HCT116 (cell line): ENCODE measurements at regions not wholly inside any gene's neighbourhood (a gene's known extent, or its start where the extent isn't known, plus 50 kb on each side); places are given as distances from the start of the nearest gene placed in this dataset.

Source experiments
- ATAC-seq: fragments of 200-7000 bp; cut with Tn5 transposase; 2 replicates; pipeline ENCODE4 v1.9.1; 2020; ENCODE audit warnings: mild to moderate bottlenecking, moderate library complexity
- BruUV-seq: library from RNA; stranded (reverse); fragments of 400-500 nt; replicated peaks from 2 replicates; lab custom pipeline; 2021; lab: Mats Ljungman, UMichigan
- CTCF ChIA-PET: fragments of 300-600 bp; sonication (Branson Sonifier 250); formaldehyde crosslinking; loops from one replicate; lab custom pipeline; 2021; ENCODE audit warnings: antibody characterized with exemption; lab: Charles Lee
- POLR2A ChIA-PET: fragments of 300-600, 350-600 bp; sonication (Branson Sonifier 250); formaldehyde crosslinking; loops from one replicate; lab custom pipeline; 2021; ENCODE audit warnings: antibody characterized with exemption; lab: Charles Lee
- RAD21 ChIA-PET, 2 experiments: fragments of 300-600 bp; sonication (Branson Sonifier 250); formaldehyde crosslinking; loops; one replicate each; lab custom pipeline; 2023; ENCODE audit warnings: low total read pairs in 2 of 2; ENCODE audit not compliant: uncharacterized antibody in 2 of 2, unreplicated experiment in 2 of 2, low non-redundant PET in 1 of 2; lab: Charles Lee
- DNase-seq: peaks from one replicate; pipeline ENCODE4 v3.0.0-alpha.2; 2010; ENCODE audit warnings: low read depth, low spot score
- H2AFZ ChIP-seq: fragments of 200-600 bp; shearing (Covaris generic), sonication (generic); 2 replicates; pipeline ENCODE4 v1.6.1; 2017; ENCODE audit warnings: low read depth, mixed run types, mixed read lengths, antibody characterized with exemption, low read length; ENCODE audit not compliant: poor library complexity, severe bottlenecking
- H3K27ac ChIP-seq: 2 replicates; pipeline ENCODE4 v1.5.1; 2012; ENCODE audit warnings: low read depth, low read length
- H3K27me3 ChIP-seq: fragments of 200-600 bp; sonication (generic); 2 replicates; pipeline ENCODE4 v1.6.1; 2016; ENCODE audit warnings: mixed run types, low read length, mixed read lengths; ENCODE audit not compliant: insufficient read depth
- H3K36me3 ChIP-seq, 2 experiments: fragments of 200-500 bp in 1 of 2; fragments of 200-600 bp in 1 of 2; sonication (Bioruptor generic) in 1 of 2; sonication (generic) in 1 of 2; 2 replicates each; pipeline versions ENCODE4 v1.5.1 to v1.6.1; 2014 to 2016; ENCODE audit warnings: low read length in 2 of 2, inconsistent platforms in 1 of 2, mixed read lengths in 1 of 2, mixed run types in 1 of 2; ENCODE audit not compliant: insufficient read depth in 2 of 2, control insufficient read depth in 1 of 2
- H3K4me1 ChIP-seq, 2 experiments: fragments of 200-600 bp in 1 of 2; sonication (generic) in 1 of 2; 2 replicates each; pipeline versions ENCODE4 v1.5.1 to v1.6.1; 2012 to 2017; ENCODE audit warnings: low read length in 2 of 2, inconsistent platforms in 1 of 2, mild to moderate bottlenecking in 1 of 2, mixed read lengths in 1 of 2, mixed run types in 1 of 2, moderate library complexity in 1 of 2; ENCODE audit not compliant: insufficient read depth in 2 of 2, control insufficient read depth in 1 of 2
- H3K4me2 ChIP-seq: fragments of 200-600 bp; sonication (generic); 2 replicates; pipeline ENCODE4 v1.6.1; 2017; ENCODE audit warnings: mixed run types, low read length, mixed read lengths
- H3K4me3 ChIP-seq, 2 experiments: fragments of 200-600 bp in 1 of 2; sonication (generic) in 1 of 2; replicated peaks in 1 of 2; 2 replicates each; pipeline ENCODE4 v1.5.1; 2011 to 2016; ENCODE audit warnings: low read length in 2 of 2, control low read depth in 1 of 2, low read depth in 1 of 2, mild to moderate bottlenecking in 1 of 2, mixed read lengths in 1 of 2, mixed run types in 1 of 2
- H3K79me2 ChIP-seq: fragments of 200-600 bp; sonication (generic); 2 replicates; pipeline ENCODE4 v1.6.1; 2017; ENCODE audit warnings: mild to moderate bottlenecking, mixed run types, low read length, moderate library complexity, mixed read lengths; ENCODE audit not compliant: insufficient read depth
- H3K9ac ChIP-seq: fragments of 200-600 bp; sonication (generic); 2 replicates; pipeline ENCODE4 v1.6.1; 2016; ENCODE audit warnings: low read length, mixed read lengths
- H3K9me2 ChIP-seq: fragments of 200-600 bp; sonication (generic), shearing (Covaris generic); 2 replicates; pipeline ENCODE4 v1.6.1; 2017; ENCODE audit warnings: mixed run types, mild to moderate bottlenecking, moderate library complexity; ENCODE audit not compliant: insufficient read depth
- H3K9me3 ChIP-seq, 2 experiments: fragments of 200-500 bp in 1 of 2; fragments of 200-600 bp in 1 of 2; sonication (Bioruptor generic) in 1 of 2; sonication (generic) in 1 of 2; 2 replicates each; pipeline ENCODE4 v1.6.1; 2014 to 2017; ENCODE audit warnings: low read length in 2 of 2, mixed read lengths in 2 of 2, inconsistent platforms in 1 of 2, low read depth in 1 of 2, mild to moderate bottlenecking in 1 of 2, mixed run types in 1 of 2, moderate library complexity in 1 of 2; ENCODE audit not compliant: control insufficient read depth in 1 of 2, insufficient read depth in 1 of 2
- H4K20me1 ChIP-seq: fragments of 200-600 bp; sonication (generic), shearing (Covaris generic); 2 replicates; pipeline ENCODE4 v1.6.1; 2017; ENCODE audit warnings: mixed run types, mild to moderate bottlenecking, moderate library complexity; ENCODE audit not compliant: insufficient read depth
- CBX3 ChIP-seq: IDR thresholded peaks from 2 replicates; pipeline ENCODE4 v1.6.1; 2012; ENCODE audit warnings: low read depth
- CEBPB ChIP-seq: IDR thresholded peaks from 2 replicates; pipeline ENCODE4 v1.6.1; 2012; ENCODE audit warnings: low read depth
- EGR1 ChIP-seq: IDR thresholded peaks from 2 replicates; pipeline ENCODE4 v1.6.1; 2012; ENCODE audit warnings: low read depth
- ELF1 ChIP-seq: IDR thresholded peaks from 2 replicates; pipeline ENCODE4 v1.6.1; 2012; ENCODE audit warnings: low read depth, borderline replicate concordance
- EZH2phosphoT487 ChIP-seq: fragments of 200-600 bp; IDR thresholded peaks from 2 replicates; pipeline ENCODE4 v1.6.1; 2018; ENCODE audit warnings: antibody characterized with exemption, borderline replicate concordance
- SP1 ChIP-seq: IDR thresholded peaks from 2 replicates; pipeline ENCODE4 v1.6.1; 2012; ENCODE audit warnings: low read depth
- intact Hi-C: fragments of 100-400 bp; cut with micrococcal nuclease; formaldehyde crosslinking; loops from 2 replicates; pipeline ENCODE4 v1.10.0; 2022

- Histone ChIP-seq H3K27ac (no peak overlapping the region), H4K20me1 (no peaks in the 10 kb centered on the region), H2AFZ (no peak overlapping the region), H3K4me2 (no peak overlapping the region), H3K4me1 (peaks cover 26 to 41% of the 10 kb centered on the region in 2 experiments), H3K4me3 (no peak overlapping the region), H3K79me2 (no peaks in the 10 kb centered on the region), H3K9me3 (no peaks in the 10 kb centered on the region), H3K9me2 (no peaks in the 10 kb centered on the region), H3K27me3 (no peaks in the 10 kb centered on the region), H3K36me3 (no peaks in the 10 kb centered on the region), H3K9ac (no peak overlapping the region)
- POLR2A ChIA-PET, result no interaction called here
- intact Hi-C loops, result loop anchor here (10.0 kb wide), 4 partner anchors 177 to 577 kb away; partner anchors contain the start of genes HMGB1 and USPL1
- CTCF ChIA-PET, result interaction anchor here (1.1 kb wide), 1 partner anchor 12 kb away, joined by 3 read pairs; no protein-coding TSS in a partner anchor
- TF ChIP-seq EGR1 (no peak), ELF1 (no peak), CEBPB (no peak), SP1 (no peak), EZH2phosphoT487 (no peak)
- RAD21 ChIA-PET, result no interaction called here
- BruUV-seq, result no TSS peak
- ATAC-seq (no peak), DNase-seq (no peak)
Measured at GRCh38 chr13:31042049-31042448, 109.6 kb downstream of the TEX26 start.

GRCh38 chr13:31038834-31039552 lies 106.5 kb downstream of the TEX26 start:
- intact Hi-C loops, result no loop called here
- H2AFZ ChIP-seq, result no peak overlapping the region
- ATAC-seq, result no peak
- no peaks in the 10 kb centered on the region for H3K9me2 ChIP-seq
- no TSS peak for BruUV-seq
- TF ChIP-seq CBX3, result no peak
- TF ChIP-seq, all 23 proteins: peak for 0
- Histone ChIP-seq H3K79me2 (no peaks in the 10 kb centered on the region), H3K27me3 (no peaks in the 10 kb centered on the region), H3K4me2 (no peak overlapping the region), H3K27ac (no peak overlapping the region), H3K4me1 (peaks cover 3 to 10% of the 10 kb centered on the region in 2 experiments; a peak in 3 of 4 replicates), H3K9ac (no peak overlapping the region), H4K20me1 (no peaks in the 10 kb centered on the region), H3K36me3 (no peaks in the 10 kb centered on the region), H3K9me3 (no peaks in the 10 kb centered on the region), H3K4me3 (no peak overlapping the region)
- ChIA-PET CTCF (no interaction called here), POLR2A (no interaction called here), RAD21 (no interaction called here)
- no peak for DNase-seq
